BLaER1 treated with 17β-estradiol and CSF1 and Interleukin-3, amounts not matched to agents 10 nM and 100 nM (cell line): ENCODE measurements at regions not wholly inside any gene's neighbourhood (a gene's known extent, or its start where the extent isn't known, plus 50 kb on each side); places are given as distances from the start of the nearest gene placed in this dataset.
A peak's percentile ranks its signal among the peaks of the same experiment; 100 is the strongest.

ENCODE experiments used
- H3K27ac ChIP-seq, 11 experiments: shearing (Covaris generic); formaldehyde crosslinking; 2 replicates each; pipeline ENCODE4 v1.8.1; 2022
- H3K27me3 ChIP-seq, 11 experiments: shearing (Covaris generic); formaldehyde crosslinking; 2 replicates each; pipeline ENCODE4 v1.8.1; 2022
- H3K36me3 ChIP-seq, 11 experiments: shearing (Covaris generic); formaldehyde crosslinking; 2 replicates each; pipeline ENCODE4 v1.8.1; 2022
- H3K4me1 ChIP-seq, 10 experiments: shearing (Covaris generic); formaldehyde crosslinking; 2 replicates each; pipeline ENCODE4 v1.8.1; 2022
- H3K4me2 ChIP-seq, 11 experiments: shearing (Covaris generic); formaldehyde crosslinking; 2 replicates each; pipeline ENCODE4 v1.8.1; 2022
- H3K4me3 ChIP-seq, 10 experiments: shearing (Covaris generic); formaldehyde crosslinking; 2 replicates each; pipeline ENCODE4 v1.8.1; 2022
- H3K9ac ChIP-seq, 11 experiments: shearing (Covaris generic); formaldehyde crosslinking; 2 replicates each; pipeline ENCODE4 v1.8.1; 2022
- H3K9me3 ChIP-seq, 11 experiments: shearing (Covaris generic); formaldehyde crosslinking; replicated peaks in 1 of 11; 2 replicates each; pipeline ENCODE4 v1.8.1; 2022
- H4K20me1 ChIP-seq, 11 experiments: shearing (Covaris generic); formaldehyde crosslinking; 2 replicates each; pipeline ENCODE4 v1.8.1; 2022
- Cebpa-rat ChIP-seq, 11 experiments: shearing (Covaris generic); IDR thresholded peaks; 2 replicates each; pipeline ENCODE4 v1.8.1; 2022

DNA sequence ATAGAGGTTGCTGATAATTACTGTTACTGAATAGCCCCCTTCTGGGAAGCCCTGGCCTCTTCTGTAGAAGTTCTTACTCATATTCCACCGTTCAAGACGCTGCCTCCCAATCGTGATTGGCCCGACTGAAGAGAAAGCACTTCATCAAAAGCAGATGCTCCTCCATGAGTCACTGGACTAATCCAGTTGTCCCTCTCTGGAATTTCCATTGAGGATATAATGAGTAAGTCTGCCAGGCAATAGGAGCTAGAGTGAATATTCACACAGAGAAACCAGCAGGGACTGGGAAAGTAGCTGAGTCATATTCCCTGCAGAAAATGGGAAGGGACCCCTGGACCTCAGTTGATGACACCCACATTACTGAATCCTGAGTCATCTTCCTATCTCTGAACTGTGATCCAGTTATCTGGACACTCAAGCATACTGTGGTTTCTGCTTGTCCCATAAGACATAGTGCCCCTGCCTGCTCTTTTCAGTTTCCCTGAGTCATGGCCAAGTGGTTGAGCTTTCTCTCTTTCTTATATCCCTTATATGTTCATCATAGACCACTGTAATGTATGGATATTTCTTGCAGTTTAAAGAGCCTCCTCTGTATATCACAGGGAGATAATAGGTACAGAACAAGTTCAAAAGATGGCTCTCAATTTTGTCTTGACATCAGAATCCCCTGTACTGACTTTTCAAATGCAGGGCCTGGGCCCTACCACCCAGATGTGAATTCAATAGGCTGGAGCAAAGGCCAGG, 151.2 kb upstream of the CDIN1 start:
- no peaks in the 10 kb centered on the region for H4K20me1 ChIP-seq
- peaks cover 0 to 17% (median 7%) of the 10 kb centered on the region in 10 experiments; a peak in 10 of 20 replicates for H3K4me1 ChIP-seq
- peak overlapping the region in 5 of 11 experiments; percentile 35 to 60 (median 40); a peak in 9 of 22 replicates for H3K27ac ChIP-seq

DNA sequence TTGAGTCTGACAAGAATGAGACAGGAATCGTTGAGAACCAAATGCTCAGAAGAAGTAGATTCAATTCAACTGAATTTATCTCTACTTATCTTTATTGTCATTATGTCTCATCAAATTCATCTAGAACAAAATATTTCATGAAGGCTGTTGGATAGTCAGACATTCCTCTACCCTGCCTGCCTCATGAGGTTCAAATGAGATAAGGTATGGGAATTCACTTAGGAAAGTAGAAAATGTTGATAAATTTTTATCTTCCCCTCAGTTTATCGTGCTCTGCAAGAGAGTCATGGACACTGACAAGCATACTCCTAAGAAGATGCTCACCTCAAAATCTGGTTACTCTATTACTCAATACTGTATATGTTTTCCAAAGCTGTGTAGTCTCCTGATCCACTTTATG, 149.7 kb upstream of the CDIN1 start:
- Histone ChIP-seq H3K4me1 (peaks cover 0 to 17% (median 7%) of the 10 kb centered on the region in 10 experiments; a peak in 10 of 20 replicates), H3K4me3 (no peak overlapping the region), H3K27ac (no peak overlapping the region), H3K9me3 (no peaks in the 10 kb centered on the region), H3K9ac (no peak overlapping the region), H3K36me3 (no peaks in the 10 kb centered on the region), H4K20me1 (no peaks in the 10 kb centered on the region), H3K4me2 (no peak overlapping the region), H3K27me3 (no peaks in the 10 kb centered on the region)
- no peak for TF ChIP-seq Cebpa-rat (IDR thresholded peaks at IDR 0.05)

More for the DNA sequence above, 151.2 kb upstream of the CDIN1 start:
- Histone ChIP-seq H3K4me3 (no peak overlapping the region), H3K27me3 (no peaks in the 10 kb centered on the region), H3K9ac (no peak overlapping the region), H3K36me3 (no peaks in the 10 kb centered on the region), H3K4me2 (peak overlapping the region in 6 of 11 experiments; percentile 19 to 73 (median 60); a peak in 12 of 22 replicates), H3K9me3 (no peaks in the 10 kb centered on the region)
- TF ChIP-seq Cebpa-rat (IDR thresholded peaks at IDR 0.05), result no peak

DNA sequence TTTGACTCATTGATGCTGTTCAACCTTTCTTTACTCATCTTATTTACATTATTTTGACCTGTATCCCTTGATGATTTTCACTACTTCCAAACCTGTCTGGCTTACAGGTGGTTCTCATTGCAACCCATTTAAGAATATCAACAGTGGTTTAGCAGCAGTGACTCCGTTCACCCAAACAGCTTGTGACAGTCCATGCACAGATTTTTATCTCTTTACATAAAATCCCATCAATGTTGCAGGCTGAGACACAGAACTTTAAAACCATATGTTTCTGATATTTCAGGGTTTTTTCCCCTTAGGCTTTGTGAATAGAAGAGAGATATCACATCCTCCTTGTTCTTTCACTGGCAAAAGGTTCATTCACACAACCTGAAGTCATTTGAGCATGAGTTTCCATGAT, 149.1 kb upstream of the CDIN1 start:
- H3K36me3 ChIP-seq, result no peaks in the 10 kb centered on the region
- no peak overlapping the region for H3K27ac ChIP-seq
- no peak for TF ChIP-seq Cebpa-rat (IDR thresholded peaks at IDR 0.05)
- H3K9me3 ChIP-seq, result no peaks in the 10 kb centered on the region
- H4K20me1 ChIP-seq, result no peaks in the 10 kb centered on the region
- no peak overlapping the region for H3K4me2 ChIP-seq
- H3K4me3 ChIP-seq, result no peak overlapping the region
- H3K4me1 ChIP-seq, result peaks cover 0 to 17% (median 7%) of the 10 kb centered on the region in 10 experiments; a peak in 10 of 20 replicates
- no peak overlapping the region for H3K9ac ChIP-seq
- no peaks in the 10 kb centered on the region for H3K27me3 ChIP-seq

DNA sequence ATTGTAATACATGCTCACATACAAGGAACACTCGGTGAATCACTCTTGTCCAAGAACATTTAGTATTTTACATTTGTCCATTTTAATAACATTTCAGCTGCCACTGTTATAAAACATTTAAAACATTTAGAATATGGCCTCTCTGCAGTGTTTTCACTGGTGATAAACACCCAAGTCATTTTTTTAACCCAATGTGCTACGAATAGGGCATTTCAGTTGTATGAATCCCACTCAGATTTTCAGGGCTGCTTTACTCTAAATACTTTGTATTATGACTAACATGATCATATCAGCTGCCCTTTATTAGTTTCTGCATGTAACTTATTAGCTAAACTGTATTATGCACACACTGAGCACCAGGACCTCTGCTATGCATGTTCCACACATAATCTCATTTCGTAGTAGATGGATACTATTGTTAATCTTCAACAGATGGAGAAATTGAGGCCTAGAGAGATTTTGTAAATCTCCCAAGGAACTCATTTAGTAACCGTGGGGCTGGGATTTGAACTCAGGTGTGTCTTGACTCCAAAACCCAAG, 148.6 kb upstream of the CDIN1 start:
- no peak for TF ChIP-seq Cebpa-rat (IDR thresholded peaks at IDR 0.05)
- Histone ChIP-seq H3K4me2 (no peak overlapping the region), H3K27me3 (no peaks in the 10 kb centered on the region), H3K9me3 (no peaks in the 10 kb centered on the region), H3K4me3 (no peak overlapping the region), H4K20me1 (no peaks in the 10 kb centered on the region), H3K36me3 (no peaks in the 10 kb centered on the region), H3K9ac (no peak overlapping the region), H3K27ac (no peak overlapping the region), H3K4me1 (peaks cover 0 to 17% (median 7%) of the 10 kb centered on the region in 10 experiments; a peak in 10 of 20 replicates)

DNA sequence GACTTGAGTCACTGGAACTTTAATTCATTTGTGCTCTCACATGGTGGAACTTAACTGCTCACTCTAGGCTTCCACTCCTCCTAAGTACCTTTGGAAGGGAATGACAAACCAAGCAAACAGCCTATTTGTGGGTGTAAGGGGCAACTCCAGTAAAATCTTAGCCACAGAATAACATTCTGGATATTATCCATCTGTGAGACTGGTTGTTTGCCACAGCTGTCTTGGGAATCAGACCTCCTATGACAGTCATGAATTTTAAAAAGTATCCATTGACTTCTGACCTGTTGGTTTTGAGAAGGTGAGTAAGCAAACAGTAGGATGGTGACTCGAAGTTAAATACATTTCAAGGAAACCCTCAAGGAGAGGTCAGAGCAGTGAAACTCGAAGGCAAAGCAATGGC, 147.3 kb upstream of the CDIN1 start:
- Histone ChIP-seq H3K4me2 (no peak overlapping the region), H3K9me3 (no peaks in the 10 kb centered on the region), H3K27me3 (no peaks in the 10 kb centered on the region), H3K36me3 (no peaks in the 10 kb centered on the region), H3K4me1 (peaks cover 0 to 17% (median 7%) of the 10 kb centered on the region in 10 experiments; a peak in 10 of 20 replicates), H3K4me3 (no peak overlapping the region), H4K20me1 (no peaks in the 10 kb centered on the region), H3K27ac (no peak overlapping the region), H3K9ac (no peak overlapping the region)
- TF ChIP-seq Cebpa-rat (IDR thresholded peaks at IDR 0.05), result no peak

DNA sequence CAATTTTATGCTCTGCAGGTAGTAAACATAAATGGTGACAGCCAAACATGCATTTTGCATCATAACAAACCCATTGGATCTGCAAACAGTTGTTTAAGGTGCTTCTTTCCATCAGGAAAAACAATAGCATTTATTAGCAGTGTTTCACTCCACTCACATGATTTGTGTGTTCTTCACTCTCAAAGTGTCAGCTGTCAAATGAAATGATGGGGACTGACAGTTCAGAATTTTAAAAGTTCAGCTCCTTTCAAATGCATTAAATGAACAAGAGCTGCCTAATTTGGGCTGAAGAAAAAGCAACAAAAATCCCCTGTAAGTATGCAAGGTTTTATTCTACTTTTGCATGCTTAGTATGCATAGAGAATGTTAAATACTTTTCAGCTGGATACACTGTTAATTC, 145.2 kb upstream of the CDIN1 start:
- no peak overlapping the region for H3K9ac ChIP-seq

DNA sequence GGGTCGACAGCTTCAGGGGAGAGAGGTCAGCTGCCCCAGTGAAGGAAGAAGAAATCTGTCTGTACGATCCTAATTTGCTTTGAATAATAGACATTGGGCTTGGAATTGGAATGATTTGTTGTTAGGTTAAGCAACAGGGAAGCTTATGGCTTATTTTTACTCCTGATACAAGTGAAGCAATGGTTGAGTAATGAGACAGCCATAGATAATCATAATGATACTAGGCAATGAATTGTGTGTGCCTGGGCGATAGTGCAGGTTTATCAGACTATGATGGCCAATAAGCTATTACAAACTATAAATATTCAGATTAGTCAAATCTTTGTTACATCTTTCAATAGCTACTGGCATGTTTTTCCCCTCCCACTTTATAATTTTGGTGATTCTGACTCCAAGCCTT, 140.9 kb upstream of the CDIN1 start:
- no peaks in the 10 kb centered on the region for H3K9me3 ChIP-seq
- H3K4me1 ChIP-seq, result no peaks in the 10 kb centered on the region
- H3K27me3 ChIP-seq, result no peaks in the 10 kb centered on the region
- no peaks in the 10 kb centered on the region for H3K36me3 ChIP-seq
- H4K20me1 ChIP-seq, result no peaks in the 10 kb centered on the region
- TF ChIP-seq Cebpa-rat (IDR thresholded peaks at IDR 0.05), result no peak
- no peak overlapping the region for H3K4me2 ChIP-seq
- H3K4me3 ChIP-seq, result no peak overlapping the region
- H3K27ac ChIP-seq, result no peak overlapping the region
- no peak overlapping the region for H3K9ac ChIP-seq

More for the DNA sequence above, 145.2 kb upstream of the CDIN1 start:
- Histone ChIP-seq H3K4me1 (peaks cover 0 to 2% (median 0%) of the 10 kb centered on the region in 10 experiments; a peak in 5 of 20 replicates), H4K20me1 (no peaks in the 10 kb centered on the region), H3K4me3 (no peak overlapping the region), H3K4me2 (no peak overlapping the region), H3K36me3 (no peaks in the 10 kb centered on the region), H3K9me3 (no peaks in the 10 kb centered on the region), H3K27ac (no peak overlapping the region), H3K27me3 (no peaks in the 10 kb centered on the region)
- TF ChIP-seq Cebpa-rat (IDR thresholded peaks at IDR 0.05), result no peak

DNA sequence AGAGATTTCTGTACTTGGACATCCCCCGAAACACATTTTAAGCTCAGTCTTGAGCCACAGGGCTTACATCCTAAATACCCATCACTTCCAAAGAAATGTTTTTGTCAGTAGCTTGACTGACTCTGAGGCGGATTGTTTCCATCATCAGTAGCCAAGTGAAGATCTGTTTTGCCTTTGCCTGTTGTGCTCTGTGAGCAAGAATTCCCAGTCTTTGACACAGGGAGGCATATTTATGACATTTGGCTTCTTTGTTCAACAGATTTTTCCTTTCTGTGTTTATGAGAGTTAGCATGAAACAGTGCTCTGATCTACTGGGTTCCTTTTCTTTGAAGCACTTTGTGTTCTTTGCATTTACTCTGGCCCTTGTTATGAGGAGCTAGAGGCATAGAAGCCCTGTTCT, 132.1 kb upstream of the CDIN1 start:
- no peak overlapping the region for H3K4me2 ChIP-seq
- H3K4me1 ChIP-seq, result no peaks in the 10 kb centered on the region
- no peak overlapping the region for H3K9ac ChIP-seq
- no peaks in the 10 kb centered on the region for H3K27me3 ChIP-seq
- H4K20me1 ChIP-seq, result no peaks in the 10 kb centered on the region
- no peak for TF ChIP-seq Cebpa-rat (IDR thresholded peaks at IDR 0.05)
- no peaks in the 10 kb centered on the region for H3K9me3 ChIP-seq
- H3K27ac ChIP-seq, result no peak overlapping the region
- no peaks in the 10 kb centered on the region for H3K36me3 ChIP-seq
- no peak overlapping the region for H3K4me3 ChIP-seq

DNA sequence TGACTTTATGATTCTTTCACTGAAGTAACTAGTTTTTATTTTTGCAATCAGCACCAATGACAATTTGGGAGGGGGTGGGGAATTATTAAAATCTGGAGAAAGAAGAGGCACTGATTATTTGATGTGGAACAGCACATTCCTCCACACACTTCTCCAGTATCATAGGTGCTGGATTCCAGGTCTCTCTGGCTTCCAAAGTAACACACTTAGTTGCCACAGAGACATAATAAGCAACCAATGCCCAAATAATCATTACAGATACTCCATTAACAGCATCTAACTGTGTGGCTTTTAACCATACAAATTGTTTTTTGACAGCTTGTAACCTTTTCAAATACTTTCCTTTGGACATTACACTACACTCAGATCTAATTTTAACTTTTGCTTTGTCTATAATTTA, 131.0 kb upstream of the CDIN1 start:
- no peaks in the 10 kb centered on the region for H3K4me1 ChIP-seq
- no peak for TF ChIP-seq Cebpa-rat (IDR thresholded peaks at IDR 0.05)
- H3K36me3 ChIP-seq, result no peaks in the 10 kb centered on the region
- no peaks in the 10 kb centered on the region for H4K20me1 ChIP-seq
- no peak overlapping the region for H3K9ac ChIP-seq
- H3K4me2 ChIP-seq, result no peak overlapping the region
- H3K9me3 ChIP-seq, result no peaks in the 10 kb centered on the region
- no peaks in the 10 kb centered on the region for H3K27me3 ChIP-seq
- H3K27ac ChIP-seq, result no peak overlapping the region
- no peak overlapping the region for H3K4me3 ChIP-seq
